Amygdala (tissue), 56 donors: ENCODE measurements at regions not wholly inside any gene's neighbourhood (a gene's known extent, or its start where the extent isn't known, plus 50 kb on each side); places are given as distances from the start of the nearest gene placed in this dataset.
A peak's percentile ranks its signal among the peaks of the same experiment; 100 is the strongest.

Experiments used
- DNase-seq, 56 donors: peaks; one replicate each; lab custom pipeline; 2025; lab: John Stamatoyannopoulos, UW

- DNase-seq, result no peak
These were observed 332.3 kb downstream of the PLK2 start for GRCh38 chr5:58127255-58128220.

GRCh38 chr5:58123501-58123900 is 336.4 kb downstream of the PLK2 start:
- no peak for DNase-seq

- no peak for DNase-seq
These were observed 337.0 kb downstream of the PLK2 start for GRCh38 chr5:58122848-58123392.

- DNase-seq, result peak in 1 of 56 donors; percentile 7
These were observed 337.7 kb downstream of the PLK2 start for GRCh38 chr5:58122157-58122556.

DNA sequence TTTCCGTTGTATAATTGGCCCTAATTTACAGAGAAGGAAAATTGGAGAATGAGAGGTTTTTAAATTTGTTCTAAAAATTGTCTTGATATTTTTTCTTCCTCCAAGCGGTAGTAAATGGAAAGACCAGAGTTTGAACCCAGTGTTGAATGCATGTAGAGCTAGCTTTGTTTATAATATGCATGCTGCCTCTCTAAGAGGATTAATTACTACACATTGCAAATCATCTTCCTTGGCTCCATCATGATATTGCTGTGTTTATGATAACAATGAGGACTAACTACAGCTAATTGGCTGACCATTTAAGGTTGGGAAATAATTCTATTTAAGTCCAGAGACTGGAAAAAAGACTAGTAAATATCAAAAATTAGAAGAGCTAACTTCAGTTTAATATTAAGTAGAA is 338.5 kb downstream of the PLK2 start:
- no peak for DNase-seq

DNA sequence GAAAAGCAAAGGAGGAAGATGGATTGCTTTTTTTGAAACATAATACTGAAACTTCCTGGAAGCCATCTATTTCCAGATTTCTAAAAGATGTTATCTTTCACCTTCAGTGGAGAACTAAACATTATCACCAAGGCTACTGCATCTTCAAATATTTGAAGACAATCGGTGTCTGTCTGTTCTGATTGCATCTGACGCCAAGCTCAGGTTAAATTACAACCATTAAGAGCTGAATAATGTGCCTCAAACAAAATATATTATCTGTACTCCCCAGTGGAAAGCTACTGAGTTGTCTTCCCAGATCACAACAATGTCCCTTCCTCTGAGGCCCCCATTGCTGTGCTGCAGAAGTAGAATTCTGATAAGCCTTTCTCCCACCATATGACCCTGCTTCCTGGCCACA is 342.3 kb downstream of the PLK2 start:
- DNase-seq, result no peak

DNA sequence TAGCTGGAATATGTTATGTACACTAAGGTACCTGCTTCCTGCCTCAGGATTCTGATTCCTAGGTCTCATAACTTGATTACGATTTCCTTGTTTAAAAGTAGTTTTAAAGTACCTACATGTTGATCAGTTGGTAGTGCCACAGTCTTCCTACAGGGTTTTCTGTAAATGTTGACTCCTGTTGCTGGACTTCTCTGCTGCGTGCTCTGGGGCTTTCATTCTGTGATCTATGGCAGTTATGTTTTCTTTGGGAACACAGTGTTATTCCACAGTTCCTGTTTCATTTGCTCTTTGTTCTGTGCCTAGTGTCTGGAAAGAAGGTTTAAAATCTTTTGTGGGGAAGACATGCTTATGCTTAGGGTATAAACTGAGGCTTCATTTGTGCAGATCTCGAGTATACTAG is 343.5 kb downstream of the PLK2 start:
- no peak for DNase-seq

- no peak for DNase-seq
These were observed 344.1 kb downstream of the PLK2 start for GRCh38 chr5:58115811-58116210.

- DNase-seq, result no peak
These were observed 345.6 kb downstream of the PLK2 start for GRCh38 chr5:58114324-58114723.

DNA sequence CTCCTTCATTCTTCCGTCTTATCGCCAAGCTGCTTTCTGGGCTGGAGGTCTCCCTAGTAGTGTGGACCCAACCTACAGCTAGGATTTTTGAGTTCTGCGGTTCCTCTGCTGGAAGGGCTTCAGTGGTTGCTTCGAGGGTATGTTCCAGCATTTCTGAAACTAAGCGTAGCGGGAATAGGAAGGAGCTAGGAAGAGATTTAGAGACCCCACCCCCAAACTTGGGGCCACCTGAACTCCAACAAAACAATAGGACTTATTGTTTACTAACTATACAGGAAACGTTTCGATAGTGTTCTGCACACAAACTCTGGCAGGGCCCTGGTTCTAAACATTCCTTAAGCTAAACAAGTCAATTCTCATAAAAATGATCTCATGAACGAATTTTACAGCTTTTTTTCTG is 346.7 kb downstream of the PLK2 start:
- DNase-seq, result no peak

DNA sequence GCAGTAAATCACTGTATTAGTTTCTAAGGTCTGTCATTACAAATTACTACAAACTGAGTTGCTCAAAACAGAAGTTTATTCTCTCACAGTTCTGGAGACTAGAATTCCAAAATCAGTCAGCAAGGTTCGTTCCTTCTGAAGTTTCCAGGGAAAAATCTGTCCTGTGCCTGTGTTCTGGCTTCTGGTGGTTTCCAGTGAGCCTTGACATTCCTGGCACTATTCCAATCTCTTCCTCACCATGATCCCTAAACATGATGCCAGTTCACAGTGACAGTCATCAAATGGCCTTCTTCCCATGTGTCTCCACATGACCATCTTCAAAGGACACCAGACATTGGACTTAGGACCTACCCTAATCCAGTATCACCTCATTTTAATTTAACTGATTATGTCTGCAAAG is 351.4 kb downstream of the PLK2 start:
- DNase-seq, result no peak

- no peak for DNase-seq
These were observed 352.2 kb downstream of the PLK2 start for GRCh38 chr5:58107704-58108103.

DNA sequence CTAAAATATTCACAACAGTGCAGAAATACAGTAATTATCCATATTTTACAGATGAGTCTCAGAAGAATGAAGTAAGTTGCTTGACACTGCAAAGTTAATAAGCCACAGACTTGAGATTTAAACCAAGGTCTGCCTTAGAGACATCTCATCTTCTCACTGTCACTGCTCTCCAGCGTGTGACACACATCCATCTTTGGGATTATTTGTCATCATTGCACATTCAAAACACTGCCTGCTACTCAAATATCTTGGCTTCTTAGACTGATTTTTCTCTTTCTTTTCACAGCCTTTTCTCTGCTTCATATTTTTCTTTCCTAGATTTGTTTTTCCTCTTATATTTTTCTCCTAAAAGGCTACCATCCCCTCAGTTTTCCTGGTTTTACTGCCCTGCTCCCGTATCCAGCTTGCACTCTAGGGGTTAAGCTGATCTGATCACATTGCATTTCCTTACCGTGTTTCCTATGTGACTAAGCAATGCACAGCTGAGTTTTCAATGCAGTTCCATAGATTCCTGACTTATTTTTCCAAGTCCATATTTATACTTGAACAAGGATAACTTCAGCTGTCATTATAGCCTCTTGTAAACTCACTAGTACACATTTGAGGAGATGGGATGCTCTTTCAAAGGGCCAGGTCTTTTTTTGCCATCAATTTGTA is 353.0 kb downstream of the PLK2 start:
- no peak for DNase-seq

DNA sequence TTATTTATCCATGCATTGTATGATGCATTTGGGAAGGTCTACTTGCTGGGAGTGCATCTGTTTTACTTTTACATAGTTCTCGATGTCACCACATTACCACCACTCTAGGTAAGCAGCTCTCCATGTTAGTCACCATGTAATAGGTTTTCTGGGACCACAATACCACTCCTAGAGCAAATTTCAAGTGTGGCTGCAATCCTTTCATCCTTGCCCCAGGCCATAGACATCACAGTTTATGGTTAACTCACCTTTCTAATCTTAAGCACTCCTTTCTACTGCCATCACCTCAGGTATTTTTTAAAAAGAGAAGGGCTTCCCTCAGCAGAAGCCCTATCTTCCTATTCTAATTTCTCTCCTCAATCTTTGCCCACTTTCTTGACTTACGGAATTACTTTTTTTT is 354.1 kb downstream of the PLK2 start:
- DNase-seq, result no peak

DNA sequence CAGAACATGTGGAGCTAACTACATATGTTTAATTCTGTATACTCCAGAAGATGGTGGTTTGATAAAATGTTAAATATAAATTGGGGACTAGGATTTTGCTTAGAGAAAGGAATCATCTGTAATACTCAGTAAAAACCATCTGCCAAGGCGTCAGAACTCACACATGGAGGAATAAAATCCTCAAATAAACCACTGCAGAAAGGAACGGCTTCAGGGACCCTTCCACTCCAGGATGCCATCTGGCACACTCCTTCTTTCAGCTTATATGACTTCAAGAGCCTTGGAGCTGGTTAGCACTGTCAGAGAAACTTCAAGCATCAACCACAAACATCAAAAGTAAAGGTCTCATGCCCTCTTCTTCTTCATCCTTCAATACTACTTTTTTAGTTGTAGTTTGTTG is 360.6 kb downstream of the PLK2 start:
- no peak for DNase-seq

GRCh38 chr5:58094031-58094430 is 365.9 kb downstream of the PLK2 start:
- no peak for DNase-seq

DNA sequence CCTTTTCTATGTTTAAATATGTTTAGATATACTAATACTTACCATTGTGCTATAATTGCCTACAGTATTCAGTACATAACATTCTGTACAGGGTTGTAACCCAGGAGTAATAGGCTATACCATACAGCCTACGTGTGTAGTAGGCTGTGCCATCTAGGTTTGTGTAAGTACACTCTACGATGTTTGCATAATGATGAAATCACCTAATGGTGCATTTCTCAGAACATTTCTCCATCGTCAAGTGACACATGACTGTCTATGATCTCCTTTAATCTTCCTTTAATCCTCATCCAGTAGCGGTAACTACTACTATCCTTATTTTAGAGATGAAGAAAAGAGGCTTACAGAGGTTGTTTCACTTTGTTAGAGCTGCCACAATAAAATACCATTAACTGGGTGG is 369.2 kb downstream of the PLK2 start:
- DNase-seq, result no peak

DNA sequence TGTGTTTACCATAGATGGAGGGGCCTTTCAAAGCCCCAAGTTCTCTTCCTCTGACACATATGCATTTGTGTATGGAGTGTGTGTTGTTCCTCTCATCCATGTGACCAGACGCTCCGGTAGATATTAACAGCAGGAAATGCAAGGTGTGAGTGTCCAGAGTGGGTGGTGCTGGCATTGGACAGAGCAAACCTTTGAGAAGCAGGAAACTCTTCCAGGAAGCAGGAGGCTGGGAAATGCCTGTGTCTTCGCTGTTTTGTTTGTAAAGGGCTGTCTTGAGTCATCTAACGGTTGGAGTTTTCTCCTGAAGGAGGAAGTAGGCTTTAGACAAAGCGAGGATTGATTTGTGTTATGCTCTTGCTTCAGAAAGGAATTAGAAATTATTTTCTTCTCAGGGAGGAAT is 370.9 kb downstream of the PLK2 start:
- DNase-seq, result no peak

- DNase-seq, result no peak
These were observed 372.0 kb downstream of the PLK2 start for GRCh38 chr5:58087905-58088304.

DNA sequence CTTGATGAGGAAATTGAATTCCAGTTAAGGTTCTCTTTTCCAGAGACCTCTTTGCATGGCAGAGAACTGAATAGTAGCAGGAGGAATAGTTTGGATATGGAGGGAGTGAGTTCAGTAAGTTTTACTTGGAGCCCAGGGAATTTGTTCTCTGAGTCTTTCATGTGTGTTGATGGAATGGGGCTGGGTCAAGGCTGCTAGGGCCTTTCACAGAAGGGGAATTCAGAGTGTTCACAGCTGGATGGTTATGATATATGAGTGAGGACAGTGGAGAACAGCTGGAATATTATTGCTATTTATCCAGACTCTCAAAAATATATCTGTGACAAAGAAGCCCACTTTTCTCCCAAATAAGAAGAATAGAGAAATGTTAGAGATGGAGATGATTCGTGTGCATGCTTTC is 372.8 kb downstream of the PLK2 start:
- DNase-seq, result no peak

DNA sequence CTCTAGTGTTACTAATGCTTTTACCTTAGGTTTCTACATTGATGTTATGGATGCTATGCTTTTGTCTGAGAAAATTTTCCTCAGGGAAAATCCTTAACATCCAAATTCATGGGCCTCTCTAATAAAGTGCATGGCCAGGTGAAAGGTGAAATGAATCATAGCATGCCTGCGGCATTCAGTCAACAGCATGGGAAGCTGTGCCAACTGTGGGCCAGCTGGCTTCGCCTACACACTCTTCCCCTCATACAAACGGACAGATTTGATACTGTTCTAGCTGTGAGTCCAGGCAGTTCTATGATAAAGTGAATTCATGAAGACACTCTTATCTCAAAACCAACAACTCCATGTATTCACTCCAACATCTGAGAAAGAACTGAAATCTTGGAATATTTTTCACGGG is 374.1 kb downstream of the PLK2 start:
- DNase-seq, result no peak

DNA sequence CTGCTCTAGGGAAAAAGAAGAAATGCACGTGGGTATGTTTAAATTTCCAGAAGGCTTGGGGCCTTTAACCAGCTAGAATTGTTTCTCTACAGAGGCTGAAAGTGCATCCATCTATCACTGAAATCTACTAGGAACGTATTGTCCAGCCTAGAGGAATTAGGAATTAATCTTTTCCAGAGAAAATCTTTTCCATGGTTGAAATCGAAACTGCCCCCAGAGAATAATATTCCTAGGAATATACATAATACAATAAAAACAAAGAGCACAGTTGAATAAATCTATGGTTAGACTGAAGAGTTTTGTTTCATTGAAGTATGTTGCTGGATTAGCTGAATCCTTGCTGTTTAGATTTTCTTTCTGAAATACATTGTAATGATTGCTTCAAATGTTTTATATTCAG is 378.5 kb downstream of the PLK2 start:
- DNase-seq, result no peak
